Nephron (organoid): ENCODE measurements at regions not wholly inside any gene's neighbourhood (a gene's known extent, or its start where the extent isn't known, plus 50 kb on each side); places are given as distances from the start of the nearest gene placed in this dataset.

ENCODE experiments used
- H3K27ac Mint-ChIP-seq, 3 experiments: 2 replicates each; pipeline ENCODE4 v1.8.0; 2020; ENCODE audit warnings: mixed read lengths in 3 of 3, mild to moderate bottlenecking in 2 of 3, moderate library complexity in 1 of 3
- H3K27me3 Mint-ChIP-seq: 2 replicates; pipeline ENCODE4 v1.8.0; 2021; ENCODE audit warnings: low read depth, mild to moderate bottlenecking, moderate library complexity, mixed read lengths
- H3K36me3 Mint-ChIP-seq: 2 replicates; pipeline ENCODE4 v1.8.0; 2020; ENCODE audit warnings: low read depth, mixed read lengths
- H3K4me1 Mint-ChIP-seq: 2 replicates; pipeline ENCODE4 v1.8.0; 2020; ENCODE audit warnings: mixed read lengths
- H3K4me3 Mint-ChIP-seq, 3 experiments: 2 replicates each; pipeline ENCODE4 v1.8.0; 2020; ENCODE audit warnings: mild to moderate bottlenecking in 3 of 3, mixed read lengths in 3 of 3, moderate library complexity in 2 of 3
- H3K9me3 Mint-ChIP-seq: 2 replicates; pipeline ENCODE4 v1.8.0; 2020; ENCODE audit warnings: mixed read lengths
- CTCF ChIP-seq, 3 experiments: fragments of 200-600 bp; sonication (generic); IDR thresholded peaks; one replicate each; pipeline ENCODE4 v1.5.0; 2021; ENCODE audit warnings: antibody characterized with exemption in 3 of 3; ENCODE audit not compliant: unreplicated experiment in 3 of 3

GRCh38 chr15:29452881-29453731, 183.5 kb upstream of the NSMCE3 start:
- Mint-ChIP-seq H3K9me3 (no peaks in the 10 kb centered on the region), H3K4me3 (no peak overlapping the region), H3K27me3 (peaks cover 15% of the 10 kb centered on the region), H3K27ac (peak overlapping the region; percentile 47 to 85 (median 75)), H3K36me3 (no peaks in the 10 kb centered on the region), H3K4me1 (peaks cover 12% of the 10 kb centered on the region)
- no peak for TF ChIP-seq CTCF (IDR thresholded peaks at IDR 0.05; ENCODE audit: unreplicated experiment in 3 of 3)

- H3K9me3 Mint-ChIP-seq = no peaks in the 10 kb centered on the region
- no peak for TF ChIP-seq CTCF (IDR thresholded peaks at IDR 0.05; ENCODE audit: unreplicated experiment in 3 of 3)
- H3K36me3 Mint-ChIP-seq = no peaks in the 10 kb centered on the region
Observed at GRCh38 chr15:29451201-29451781, 181.7 kb upstream of the NSMCE3 start.

GRCh38 chr15:29449136-29449535, 179.5 kb upstream of the NSMCE3 start:
- Mint-ChIP-seq H3K27ac (no peak overlapping the region), H3K27me3 (peaks cover 10% of the 10 kb centered on the region), H3K9me3 (no peaks in the 10 kb centered on the region), H3K4me3 (no peak overlapping the region), H3K36me3 (no peaks in the 10 kb centered on the region), H3K4me1 (peaks cover 12% of the 10 kb centered on the region)
- no peak for TF ChIP-seq CTCF (IDR thresholded peaks at IDR 0.05; ENCODE audit: unreplicated experiment in 3 of 3)

More at GRCh38 chr15:29451201-29451781, 181.7 kb upstream of the NSMCE3 start:
- Mint-ChIP-seq H3K27ac (no peak overlapping the region), H3K4me1 (peaks cover 12% of the 10 kb centered on the region), H3K27me3 (peaks cover 5% of the 10 kb centered on the region), H3K4me3 (no peak overlapping the region)

- Mint-ChIP-seq H3K4me1 (peaks cover 10% of the 10 kb centered on the region), H3K27me3 (peaks cover 10% of the 10 kb centered on the region), H3K36me3 (no peaks in the 10 kb centered on the region), H3K27ac (no peak overlapping the region), H3K9me3 (no peaks in the 10 kb centered on the region), H3K4me3 (no peak overlapping the region)
- no peak for TF ChIP-seq CTCF (IDR thresholded peaks at IDR 0.05; ENCODE audit: unreplicated experiment in 3 of 3)
Observed at GRCh38 chr15:29448320-29448719, 178.7 kb upstream of the NSMCE3 start.

- Mint-ChIP-seq H3K27me3 (peaks cover 5% of the 10 kb centered on the region), H3K9me3 (no peaks in the 10 kb centered on the region), H3K27ac (no peak overlapping the region), H3K4me1 (no peaks in the 10 kb centered on the region), H3K4me3 (no peak overlapping the region), H3K36me3 (no peaks in the 10 kb centered on the region)
- TF ChIP-seq CTCF (IDR thresholded peaks at IDR 0.05; ENCODE audit: unreplicated experiment in 3 of 3) = no peak
Observed at GRCh38 chr15:29446480-29446879, 176.9 kb upstream of the NSMCE3 start.
